ENCODE measurements at regions not wholly inside any gene's neighbourhood (a gene's known extent, or its start where the extent isn't known, plus 50 kb on each side); places are given as distances from the start of the nearest gene placed in this dataset.

DNA sequence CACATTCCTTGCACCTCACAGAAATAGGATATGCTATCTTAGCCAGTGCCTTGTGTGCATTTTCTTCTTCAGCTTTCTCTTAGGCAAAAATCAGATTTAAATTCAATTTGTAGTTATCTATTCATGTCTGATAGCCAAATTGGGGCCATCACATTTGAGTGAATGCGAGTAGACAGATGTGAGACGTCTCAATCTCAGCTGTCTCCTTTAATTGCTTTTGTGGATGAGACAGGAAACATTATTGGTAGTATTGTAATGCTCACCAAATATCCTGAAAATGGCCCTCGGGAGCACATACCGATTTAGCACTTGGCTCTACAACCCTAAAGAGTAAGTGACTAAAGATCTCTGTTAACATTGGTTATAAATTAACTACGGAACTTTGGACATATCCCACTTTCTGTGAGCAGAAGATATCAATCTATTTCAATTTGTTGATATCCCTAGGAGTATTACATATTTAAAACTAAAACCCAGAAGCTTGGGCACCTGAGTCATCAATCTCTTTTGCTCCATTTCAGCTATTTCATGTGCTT lies 1012.5 kb upstream of the TMEM132C start:
- TF ChIP-seq, protein P1, sequence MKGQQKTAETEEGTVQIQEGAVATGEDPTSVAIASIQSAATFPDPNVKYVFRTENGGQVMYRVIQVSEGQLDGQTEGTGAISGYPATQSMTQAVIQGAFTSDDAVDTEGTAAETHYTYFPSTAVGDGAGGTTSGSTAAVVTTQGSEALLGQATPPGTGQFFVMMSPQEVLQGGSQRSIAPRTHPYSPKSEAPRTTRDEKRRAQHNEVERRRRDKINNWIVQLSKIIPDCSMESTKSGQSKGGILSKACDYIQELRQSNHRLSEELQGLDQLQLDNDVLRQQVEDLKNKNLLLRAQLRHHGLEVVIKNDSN (CRISPR knock-in tag; IDR thresholded peaks at IDR 0.05): no peak
- TF ChIP-seq, protein P2, sequence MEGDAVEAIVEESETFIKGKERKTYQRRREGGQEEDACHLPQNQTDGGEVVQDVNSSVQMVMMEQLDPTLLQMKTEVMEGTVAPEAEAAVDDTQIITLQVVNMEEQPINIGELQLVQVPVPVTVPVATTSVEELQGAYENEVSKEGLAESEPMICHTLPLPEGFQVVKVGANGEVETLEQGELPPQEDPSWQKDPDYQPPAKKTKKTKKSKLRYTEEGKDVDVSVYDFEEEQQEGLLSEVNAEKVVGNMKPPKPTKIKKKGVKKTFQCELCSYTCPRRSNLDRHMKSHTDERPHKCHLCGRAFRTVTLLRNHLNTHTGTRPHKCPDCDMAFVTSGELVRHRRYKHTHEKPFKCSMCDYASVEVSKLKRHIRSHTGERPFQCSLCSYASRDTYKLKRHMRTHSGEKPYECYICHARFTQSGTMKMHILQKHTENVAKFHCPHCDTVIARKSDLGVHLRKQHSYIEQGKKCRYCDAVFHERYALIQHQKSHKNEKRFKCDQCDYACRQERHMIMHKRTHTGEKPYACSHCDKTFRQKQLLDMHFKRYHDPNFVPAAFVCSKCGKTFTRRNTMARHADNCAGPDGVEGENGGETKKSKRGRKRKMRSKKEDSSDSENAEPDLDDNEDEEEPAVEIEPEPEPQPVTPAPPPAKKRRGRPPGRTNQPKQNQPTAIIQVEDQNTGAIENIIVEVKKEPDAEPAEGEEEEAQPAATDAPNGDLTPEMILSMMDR (IDR thresholded peaks at IDR 0.05): no peak
- TF ChIP-seq NR1H2 (CRISPR knock-in tag; IDR thresholded peaks at IDR 0.05): no peak
- TF ChIP-seq SP1 (CRISPR knock-in tag; conservative IDR thresholded peaks at IDR 0.05): no peak
- TF ChIP-seq, protein P3, sequence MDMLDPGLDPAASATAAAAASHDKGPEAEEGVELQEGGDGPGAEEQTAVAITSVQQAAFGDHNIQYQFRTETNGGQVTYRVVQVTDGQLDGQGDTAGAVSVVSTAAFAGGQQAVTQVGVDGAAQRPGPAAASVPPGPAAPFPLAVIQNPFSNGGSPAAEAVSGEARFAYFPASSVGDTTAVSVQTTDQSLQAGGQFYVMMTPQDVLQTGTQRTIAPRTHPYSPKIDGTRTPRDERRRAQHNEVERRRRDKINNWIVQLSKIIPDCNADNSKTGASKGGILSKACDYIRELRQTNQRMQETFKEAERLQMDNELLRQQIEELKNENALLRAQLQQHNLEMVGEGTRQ (CRISPR knock-in tag; IDR thresholded peaks at IDR 0.05): no peak
- TF ChIP-seq, protein P4, sequence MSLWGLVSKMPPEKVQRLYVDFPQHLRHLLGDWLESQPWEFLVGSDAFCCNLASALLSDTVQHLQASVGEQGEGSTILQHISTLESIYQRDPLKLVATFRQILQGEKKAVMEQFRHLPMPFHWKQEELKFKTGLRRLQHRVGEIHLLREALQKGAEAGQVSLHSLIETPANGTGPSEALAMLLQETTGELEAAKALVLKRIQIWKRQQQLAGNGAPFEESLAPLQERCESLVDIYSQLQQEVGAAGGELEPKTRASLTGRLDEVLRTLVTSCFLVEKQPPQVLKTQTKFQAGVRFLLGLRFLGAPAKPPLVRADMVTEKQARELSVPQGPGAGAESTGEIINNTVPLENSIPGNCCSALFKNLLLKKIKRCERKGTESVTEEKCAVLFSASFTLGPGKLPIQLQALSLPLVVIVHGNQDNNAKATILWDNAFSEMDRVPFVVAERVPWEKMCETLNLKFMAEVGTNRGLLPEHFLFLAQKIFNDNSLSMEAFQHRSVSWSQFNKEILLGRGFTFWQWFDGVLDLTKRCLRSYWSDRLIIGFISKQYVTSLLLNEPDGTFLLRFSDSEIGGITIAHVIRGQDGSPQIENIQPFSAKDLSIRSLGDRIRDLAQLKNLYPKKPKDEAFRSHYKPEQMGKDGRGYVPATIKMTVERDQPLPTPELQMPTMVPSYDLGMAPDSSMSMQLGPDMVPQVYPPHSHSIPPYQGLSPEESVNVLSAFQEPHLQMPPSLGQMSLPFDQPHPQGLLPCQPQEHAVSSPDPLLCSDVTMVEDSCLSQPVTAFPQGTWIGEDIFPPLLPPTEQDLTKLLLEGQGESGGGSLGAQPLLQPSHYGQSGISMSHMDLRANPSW (CRISPR knock-in tag; conservative IDR thresholded peaks at IDR 0.05; ENCODE audit: low read depth): no peak
- TF ChIP-seq, protein P5, sequence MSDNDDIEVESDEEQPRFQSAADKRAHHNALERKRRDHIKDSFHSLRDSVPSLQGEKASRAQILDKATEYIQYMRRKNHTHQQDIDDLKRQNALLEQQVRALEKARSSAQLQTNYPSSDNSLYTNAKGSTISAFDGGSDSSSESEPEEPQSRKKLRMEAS (CRISPR knock-in tag; IDR thresholded peaks at IDR 0.05): no peak
- no peak for TF ChIP-seq ZNF232 (CRISPR knock-in tag; IDR thresholded peaks at IDR 0.05)
- TF ChIP-seq JUN (CRISPR knock-in tag; IDR thresholded peaks at IDR 0.05): no peak
- TF ChIP-seq ZNF121 (CRISPR knock-in tag; IDR thresholded peaks at IDR 0.05): no peak
